IMR-90 (cell line): ENCODE measurements at regions not wholly inside any gene's neighbourhood (a gene's known extent, or its start where the extent isn't known, plus 50 kb on each side); places are given as distances from the start of the nearest gene placed in this dataset.

Experiments
- CTCF ChIP-seq: conservative IDR thresholded peaks from 2 replicates; pipeline ENCODE4 v1.5.1; 2012; ENCODE audit warnings: mild to moderate bottlenecking, low read depth, low read length, improper control_type of control experiment
- MXI1 ChIP-seq: IDR thresholded peaks from 2 replicates; pipeline ENCODE4 v1.6.1; 2012; ENCODE audit warnings: low read depth, mild to moderate bottlenecking, low read length, moderate library complexity, borderline replicate concordance
- POLR2A ChIP-seq: IDR thresholded peaks from 2 replicates; pipeline ENCODE4 v1.6.1; 2012; ENCODE audit warnings: mild to moderate bottlenecking, low read depth, low read length
- TF ChIP-seq, protein P1 (sequence below): fragments of 150-350 bp; IDR thresholded peaks from 2 replicates; pipeline ENCODE4 v1.6.1; 2016; ENCODE audit warnings: low read depth, mild to moderate bottlenecking, low read length, moderate library complexity, borderline replicate concordance

DNA sequence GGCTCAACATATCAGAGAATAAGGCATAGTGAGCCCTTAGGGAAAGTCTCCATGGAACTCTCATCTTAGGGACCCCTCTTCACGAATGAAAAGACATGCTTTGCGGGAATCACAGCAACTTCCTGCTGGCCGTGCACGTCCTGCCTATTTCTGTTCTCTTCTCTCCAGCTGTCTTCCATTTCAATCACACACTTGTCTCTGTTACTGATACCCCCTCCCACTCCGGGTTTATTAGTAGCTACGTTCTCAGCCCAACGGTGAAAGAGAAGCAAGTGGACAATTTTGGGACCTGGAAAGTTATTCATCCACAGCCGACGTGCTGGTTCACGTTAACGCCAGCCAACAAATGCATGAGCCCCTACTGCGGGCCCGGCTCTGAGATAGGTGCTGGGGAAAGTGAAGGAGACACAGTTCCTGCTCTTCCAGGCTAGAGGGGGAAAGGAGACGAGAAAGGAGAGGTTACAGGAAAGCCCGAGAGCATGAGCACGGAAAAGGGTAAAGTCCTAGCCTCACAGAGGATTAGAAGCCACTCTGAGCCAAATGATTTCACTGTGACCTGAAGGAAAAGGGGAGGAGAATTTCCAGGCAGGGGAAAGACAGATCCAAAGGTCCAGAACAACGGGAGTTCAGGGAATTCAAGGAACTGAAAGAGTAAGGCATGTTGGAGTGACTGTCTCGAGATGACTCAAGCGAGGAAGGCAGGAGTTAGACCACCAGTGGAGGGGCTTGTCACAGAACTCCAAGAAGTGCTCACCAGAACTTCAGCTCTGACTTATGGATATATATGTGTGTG, 81.8 kb upstream of the CLDN10 start:
- TF ChIP-seq CTCF (no peak), POLR2A (no peak), MXI1 (no peak)
- TF ChIP-seq, protein P1, sequence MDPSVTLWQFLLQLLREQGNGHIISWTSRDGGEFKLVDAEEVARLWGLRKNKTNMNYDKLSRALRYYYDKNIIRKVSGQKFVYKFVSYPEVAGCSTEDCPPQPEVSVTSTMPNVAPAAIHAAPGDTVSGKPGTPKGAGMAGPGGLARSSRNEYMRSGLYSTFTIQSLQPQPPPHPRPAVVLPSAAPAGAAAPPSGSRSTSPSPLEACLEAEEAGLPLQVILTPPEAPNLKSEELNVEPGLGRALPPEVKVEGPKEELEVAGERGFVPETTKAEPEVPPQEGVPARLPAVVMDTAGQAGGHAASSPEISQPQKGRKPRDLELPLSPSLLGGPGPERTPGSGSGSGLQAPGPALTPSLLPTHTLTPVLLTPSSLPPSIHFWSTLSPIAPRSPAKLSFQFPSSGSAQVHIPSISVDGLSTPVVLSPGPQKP, result no peak
